Gastrocnemius medialis (tissue), 4 donors: ENCODE measurements at regions not wholly inside any gene's neighbourhood (a gene's known extent, or its start where the extent isn't known, plus 50 kb on each side); places are given as distances from the start of the nearest gene placed in this dataset.

Experiments used
- ATAC-seq, 2 donors: fragments of 150-250 bp; one replicate each; pipeline ENCODE4 v1.9.1; 2016
- DNase-seq, 2 donors: peaks; one replicate each; pipeline ENCODE4 v3.0.0-alpha.2; 2019
- H3K27ac ChIP-seq, 4 donors: fragments of 200-600 bp; sonication (generic); 1 replicate in 1 of 4; 2 replicates in 3 of 4; pipeline ENCODE4 v1.5.1; 2016 to 2018; ENCODE audit warnings: mild to moderate bottlenecking in 2 of 4, moderate library complexity in 1 of 4
- H3K27me3 ChIP-seq, 3 donors: fragments of 200-600 bp; sonication (generic) in 2 of 3; 1 replicate in 1 of 3; 2 replicates in 2 of 3; pipeline versions ENCODE4 v1.5.1 to v1.6.0; 2016 to 2019; ENCODE audit warnings: mild to moderate bottlenecking in 1 of 3, moderate library complexity in 1 of 3
- H3K36me3 ChIP-seq, 2 donors: fragments of 200-600 bp; sonication (generic) in 1 of 2; one replicate each; pipeline ENCODE4 v1.5.1; 2017 to 2018
- H3K4me1 ChIP-seq, 2 donors: fragments of 200-600 bp; sonication (generic) in 1 of 2; one replicate each; pipeline ENCODE4 v1.5.1; 2016 to 2017; ENCODE audit warnings: mild to moderate bottlenecking in 2 of 2
- H3K4me3 ChIP-seq, 4 donors: fragments of 200-600 bp; sonication (generic) in 3 of 4; 1 replicate in 1 of 4; 2 replicates in 3 of 4; pipeline ENCODE4 v1.5.1; 2016 to 2019; ENCODE audit warnings: mild to moderate bottlenecking in 2 of 4
- H3K9me3 ChIP-seq, 3 donors: fragments of 200-600 bp; sonication (generic) in 2 of 3; 1 replicate in 1 of 3; 2 replicates in 2 of 3; pipeline ENCODE4 v1.5.1; 2016 to 2019
- POLR2A ChIP-seq, 2 donors: fragments of 450-650 bp; IDR thresholded peaks; one replicate each; pipeline ENCODE4 v1.6.1; 2017; ENCODE audit warnings: antibody characterized with exemption in 2 of 2, mild to moderate bottlenecking in 2 of 2, moderate library complexity in 2 of 2
- in situ Hi-C, 4 donors: fragments of 200-750 bp; cut with MboI; loops; one replicate each; pipeline versions ENCODE4 v1.15.0 to v1.8.0; 2017; ENCODE audit warnings: low sequenced_read_pairs in 4 of 4
- intact Hi-C: fragments of 100-400 bp; cut with DNase I; formaldehyde crosslinking; loops from one replicate; pipeline ENCODE4 v1.15.1; 2023; ENCODE audit warnings: low total_unique reads
- TF ChIP-seq, protein P1 (sequence below), 5 experiments: fragments of 450-650 bp in 3 of 5; fragments of 200-600 bp in 2 of 5; sonication (generic) in 2 of 5; IDR thresholded peaks in 4 of 5; conservative IDR thresholded peaks in 1 of 5; 1 replicate in 4 of 5; 2 replicates in 1 of 5; pipeline ENCODE4 v1.5.1; 2016 to 2019; ENCODE audit warnings: antibody characterized with exemption in 5 of 5, mild to moderate bottlenecking in 3 of 5, moderate library complexity in 3 of 5

GRCh38 chr7:45389073-45389872 lies 184.9 kb upstream of the ADCY1 start:
- no peak for ATAC-seq
- TF ChIP-seq, protein P1, sequence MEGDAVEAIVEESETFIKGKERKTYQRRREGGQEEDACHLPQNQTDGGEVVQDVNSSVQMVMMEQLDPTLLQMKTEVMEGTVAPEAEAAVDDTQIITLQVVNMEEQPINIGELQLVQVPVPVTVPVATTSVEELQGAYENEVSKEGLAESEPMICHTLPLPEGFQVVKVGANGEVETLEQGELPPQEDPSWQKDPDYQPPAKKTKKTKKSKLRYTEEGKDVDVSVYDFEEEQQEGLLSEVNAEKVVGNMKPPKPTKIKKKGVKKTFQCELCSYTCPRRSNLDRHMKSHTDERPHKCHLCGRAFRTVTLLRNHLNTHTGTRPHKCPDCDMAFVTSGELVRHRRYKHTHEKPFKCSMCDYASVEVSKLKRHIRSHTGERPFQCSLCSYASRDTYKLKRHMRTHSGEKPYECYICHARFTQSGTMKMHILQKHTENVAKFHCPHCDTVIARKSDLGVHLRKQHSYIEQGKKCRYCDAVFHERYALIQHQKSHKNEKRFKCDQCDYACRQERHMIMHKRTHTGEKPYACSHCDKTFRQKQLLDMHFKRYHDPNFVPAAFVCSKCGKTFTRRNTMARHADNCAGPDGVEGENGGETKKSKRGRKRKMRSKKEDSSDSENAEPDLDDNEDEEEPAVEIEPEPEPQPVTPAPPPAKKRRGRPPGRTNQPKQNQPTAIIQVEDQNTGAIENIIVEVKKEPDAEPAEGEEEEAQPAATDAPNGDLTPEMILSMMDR (IDR thresholded peaks at IDR 0.05 in 4 of 5, conservative IDR thresholded peaks at IDR 0.05 in 1 of 5), result no peak
- no peak for TF ChIP-seq POLR2A (IDR thresholded peaks at IDR 0.05)
- Histone ChIP-seq H3K27me3 (no peaks in the 10 kb centered on the region), H3K27ac (no peak overlapping the region), H3K36me3 (no peaks in the 10 kb centered on the region), H3K4me3 (no peak overlapping the region), H3K9me3 (no peaks in the 10 kb centered on the region), H3K4me1 (no peaks in the 10 kb centered on the region)
- DNase-seq, result no peak
- intact Hi-C loops (no loop called here), in situ Hi-C loops (no loop called here)

DNA sequence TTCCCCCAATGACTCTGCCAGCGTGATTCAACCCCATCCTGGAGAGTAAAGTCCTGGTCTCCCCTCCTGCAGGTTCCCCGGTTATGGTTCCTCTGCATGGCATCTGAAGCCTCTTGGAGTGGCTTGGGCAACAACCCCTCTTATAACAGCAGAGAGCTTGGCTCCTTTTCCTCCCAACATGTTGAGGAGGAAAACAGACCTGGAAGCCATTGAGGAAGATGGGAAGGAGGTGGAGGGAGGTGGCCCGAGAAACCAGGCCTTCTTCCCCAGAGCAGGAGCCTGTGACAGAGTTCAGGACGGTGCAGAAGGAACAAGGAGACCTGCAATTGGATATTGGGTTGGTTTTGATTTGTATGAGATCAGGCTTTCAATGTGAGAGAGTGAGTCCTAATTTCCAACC lies 184.0 kb upstream of the ADCY1 start:
- intact Hi-C loops (no loop called here), in situ Hi-C loops (no loop called here)
- DNase-seq (no peak), ATAC-seq (no peak)
- Histone ChIP-seq H3K4me3 (no peak overlapping the region), H3K9me3 (no peaks in the 10 kb centered on the region), H3K4me1 (no peaks in the 10 kb centered on the region), H3K27ac (no peak overlapping the region), H3K36me3 (no peaks in the 10 kb centered on the region), H3K27me3 (no peaks in the 10 kb centered on the region)
- no peak for TF ChIP-seq POLR2A (IDR thresholded peaks at IDR 0.05)
- TF ChIP-seq, protein P1 (IDR thresholded peaks at IDR 0.05 in 4 of 5, conservative IDR thresholded peaks at IDR 0.05 in 1 of 5), result no peak

GRCh38 chr7:45390731-45391130 lies 183.4 kb upstream of the ADCY1 start:
- intact Hi-C loops (no loop called here), in situ Hi-C loops (no loop called here)
- DNase-seq (no peak), ATAC-seq (no peak)
- Histone ChIP-seq H3K27ac (no peak overlapping the region), H3K4me3 (no peak overlapping the region), H3K36me3 (no peaks in the 10 kb centered on the region), H3K27me3 (no peaks in the 10 kb centered on the region), H3K9me3 (no peaks in the 10 kb centered on the region), H3K4me1 (no peaks in the 10 kb centered on the region)
- no peak for TF ChIP-seq POLR2A (IDR thresholded peaks at IDR 0.05)
- TF ChIP-seq, protein P1 (IDR thresholded peaks at IDR 0.05 in 4 of 5, conservative IDR thresholded peaks at IDR 0.05 in 1 of 5), result no peak

DNA sequence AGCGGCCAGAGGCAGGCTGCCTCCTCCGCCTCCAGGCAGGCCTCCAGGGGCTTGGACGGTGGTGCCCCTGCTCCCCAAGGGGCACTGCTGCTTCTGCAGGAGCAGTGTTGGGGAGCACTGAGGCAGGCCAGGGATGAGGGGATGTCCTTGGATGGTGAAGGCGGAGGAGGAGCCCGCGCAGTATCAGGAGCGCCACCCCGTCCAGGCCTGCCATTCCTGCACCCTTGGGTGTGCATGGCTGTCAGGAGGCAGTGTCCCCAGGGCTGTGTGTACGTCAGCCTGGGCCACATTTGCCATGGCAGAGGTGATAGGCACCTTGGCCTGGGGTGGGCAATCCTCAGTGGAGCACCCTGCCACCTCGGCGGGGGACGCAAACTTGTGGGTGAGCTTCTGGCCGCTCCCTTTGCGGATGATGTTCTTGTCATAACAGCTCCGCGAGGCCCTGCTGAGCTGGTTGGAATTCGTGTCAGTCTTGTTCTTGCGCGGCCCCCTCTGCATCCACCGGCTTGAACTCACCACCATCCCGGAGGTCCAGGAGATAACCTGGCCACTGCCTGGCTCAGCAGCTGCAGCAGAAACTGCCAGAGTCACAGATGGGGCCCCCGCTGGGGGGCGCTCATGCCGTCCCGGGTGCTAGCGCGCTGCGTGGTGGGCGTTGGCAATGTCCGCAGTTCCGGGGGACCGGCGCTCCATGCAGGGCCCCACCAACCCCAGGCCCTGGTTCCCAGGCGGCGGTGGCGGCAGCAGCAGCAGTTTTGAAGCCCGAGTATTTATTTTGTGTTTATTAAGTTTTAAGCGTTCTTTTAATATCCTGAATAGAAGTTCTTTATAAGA lies 182.3 kb upstream of the ADCY1 start:
- Histone ChIP-seq H3K27me3 (no peaks in the 10 kb centered on the region), H3K27ac (no peak overlapping the region), H3K36me3 (no peaks in the 10 kb centered on the region), H3K4me1 (no peaks in the 10 kb centered on the region), H3K9me3 (no peaks in the 10 kb centered on the region), H3K4me3 (no peak overlapping the region)
- TF ChIP-seq, protein P1 (IDR thresholded peaks at IDR 0.05 in 4 of 5, conservative IDR thresholded peaks at IDR 0.05 in 1 of 5), result no peak
- TF ChIP-seq POLR2A (IDR thresholded peaks at IDR 0.05), result no peak
- intact Hi-C loops, result no loop called here
- ATAC-seq, result no peak
- in situ Hi-C loops, result no loop called here
- no peak for DNase-seq
